G401 (cell line): ENCODE measurements at regions not wholly inside any gene's neighbourhood (a gene's known extent, or its start where the extent isn't known, plus 50 kb on each side); places are given as distances from the start of the nearest gene placed in this dataset.

Source experiments
- DNase-seq: peaks from one replicate; pipeline ENCODE4 v3.0.0-alpha.2; 2015; ENCODE audit warnings: low spot score
- in situ Hi-C: cut with HindIII; loops from 2 replicates; pipeline ENCODE4 v1.10.0; 2016; ENCODE audit warnings: low sequenced_read_pairs, mixed read lengths

GRCh38 chr12:22740656-22741355 lies 115.8 kb downstream of the ETNK1 start:
- no peak for DNase-seq
- in situ Hi-C loops, result no loop called here

DNA sequence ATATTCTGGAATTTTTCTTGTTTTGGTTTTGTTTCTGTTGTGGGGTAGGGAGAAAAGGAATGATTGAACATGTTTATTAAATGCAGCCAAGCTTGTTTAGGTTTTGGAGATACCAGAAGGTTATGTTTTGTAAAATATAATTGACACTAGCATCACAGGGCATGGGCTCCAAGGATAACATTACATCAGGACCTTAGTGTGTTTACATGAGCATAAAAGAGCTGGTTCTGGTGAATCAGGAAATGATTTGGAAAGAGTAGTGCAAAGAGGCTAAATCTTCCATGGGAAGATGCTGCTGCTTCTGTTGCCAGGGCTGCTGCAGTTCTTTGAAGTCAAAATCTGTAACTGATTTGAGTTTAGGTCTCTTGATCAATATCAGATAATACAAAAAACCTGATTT lies 118.7 kb downstream of the ETNK1 start:
- no peak for DNase-seq
- in situ Hi-C loops, result no loop called here

- DNase-seq, result no peak
- in situ Hi-C loops, result no loop called here
Measured at GRCh38 chr12:22744197-22744596, 119.2 kb downstream of the ETNK1 start.

DNA sequence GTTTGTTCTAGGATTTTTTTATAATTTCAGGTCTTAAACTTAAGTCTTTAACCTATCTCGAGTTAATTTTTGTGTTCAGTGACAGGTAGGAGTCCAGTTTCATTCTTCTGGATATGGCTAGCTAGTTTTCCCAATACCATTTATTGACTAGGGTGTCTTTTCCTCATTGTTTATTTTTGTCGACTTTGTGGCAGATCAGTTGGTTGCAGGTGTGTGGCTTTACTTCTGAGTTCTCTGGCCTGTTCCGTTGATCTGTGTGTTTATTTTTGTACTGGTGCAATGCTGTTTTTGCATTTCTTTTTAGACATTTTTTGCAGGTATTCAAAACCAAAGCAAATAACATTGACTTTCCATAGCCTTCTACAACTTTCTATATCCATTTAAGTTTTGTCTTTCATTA lies 121.7 kb downstream of the ETNK1 start:
- no peak for DNase-seq
- in situ Hi-C loops, result no loop called here

DNA sequence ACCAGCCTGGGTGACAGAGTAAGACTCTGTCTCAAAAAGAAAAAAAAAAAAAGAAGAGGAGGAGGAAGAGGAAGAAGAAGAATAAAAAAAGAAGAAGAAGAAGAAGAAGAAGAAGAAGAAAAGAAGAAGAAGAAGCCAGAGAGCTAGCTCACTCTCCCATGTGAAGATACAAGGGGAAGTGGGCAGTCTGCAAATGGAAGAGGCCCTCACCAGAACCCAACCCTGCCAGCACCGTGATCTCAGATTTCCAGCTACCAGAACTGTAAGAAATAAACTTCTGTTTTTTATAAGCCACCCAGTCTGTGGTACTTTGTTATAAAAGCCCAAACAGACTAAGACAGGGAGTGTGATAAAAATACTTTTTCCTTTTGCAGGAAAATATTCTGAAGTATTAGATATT lies 130.7 kb downstream of the ETNK1 start:
- in situ Hi-C loops, result no loop called here

DNA sequence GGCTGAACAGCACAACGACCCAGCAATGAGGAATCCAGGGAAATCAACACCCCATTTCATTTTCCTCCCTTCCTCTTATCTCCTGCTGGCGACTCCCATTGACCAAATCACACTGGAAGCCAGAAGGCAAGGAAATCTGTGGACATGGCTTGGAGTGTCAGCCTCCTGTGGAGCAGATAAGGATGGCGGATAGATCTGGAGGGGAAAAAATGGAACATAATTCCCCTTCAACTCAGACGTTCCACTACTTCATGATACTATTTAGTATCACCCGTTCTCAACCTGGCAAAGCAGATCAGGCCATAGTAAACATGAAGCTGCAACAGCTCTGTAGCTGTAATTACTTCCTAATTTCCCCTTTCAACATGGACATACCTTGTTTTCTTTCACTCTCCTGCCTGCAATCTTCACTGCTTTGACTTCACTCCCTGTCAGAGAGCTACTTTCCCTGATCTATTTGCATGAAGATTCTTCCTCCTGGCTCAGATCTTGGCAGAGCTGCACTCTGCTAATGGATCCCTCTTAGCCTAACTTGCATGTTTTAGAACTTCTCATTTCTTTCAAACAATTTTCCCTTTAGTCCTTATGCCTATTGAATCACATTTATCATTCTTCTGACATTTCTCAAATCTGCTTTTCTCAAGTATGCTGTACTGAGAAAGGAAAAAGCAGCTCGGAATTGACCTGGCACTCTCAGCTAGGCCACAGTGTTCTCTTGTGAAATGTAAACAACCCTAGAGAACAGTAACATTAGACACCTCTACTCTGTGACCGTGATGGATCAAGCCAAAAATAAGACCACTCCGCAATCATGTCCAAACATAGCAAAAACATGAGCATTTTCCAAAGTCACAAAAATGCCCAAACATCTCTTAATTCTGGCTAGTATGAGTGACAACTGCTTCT lies 135.1 kb downstream of the ETNK1 start:
- in situ Hi-C loops, result no loop called here
- DNase-seq, result no peak

More for the DNA sequence above, 130.7 kb downstream of the ETNK1 start:
- DNase-seq, result no peak

DNA sequence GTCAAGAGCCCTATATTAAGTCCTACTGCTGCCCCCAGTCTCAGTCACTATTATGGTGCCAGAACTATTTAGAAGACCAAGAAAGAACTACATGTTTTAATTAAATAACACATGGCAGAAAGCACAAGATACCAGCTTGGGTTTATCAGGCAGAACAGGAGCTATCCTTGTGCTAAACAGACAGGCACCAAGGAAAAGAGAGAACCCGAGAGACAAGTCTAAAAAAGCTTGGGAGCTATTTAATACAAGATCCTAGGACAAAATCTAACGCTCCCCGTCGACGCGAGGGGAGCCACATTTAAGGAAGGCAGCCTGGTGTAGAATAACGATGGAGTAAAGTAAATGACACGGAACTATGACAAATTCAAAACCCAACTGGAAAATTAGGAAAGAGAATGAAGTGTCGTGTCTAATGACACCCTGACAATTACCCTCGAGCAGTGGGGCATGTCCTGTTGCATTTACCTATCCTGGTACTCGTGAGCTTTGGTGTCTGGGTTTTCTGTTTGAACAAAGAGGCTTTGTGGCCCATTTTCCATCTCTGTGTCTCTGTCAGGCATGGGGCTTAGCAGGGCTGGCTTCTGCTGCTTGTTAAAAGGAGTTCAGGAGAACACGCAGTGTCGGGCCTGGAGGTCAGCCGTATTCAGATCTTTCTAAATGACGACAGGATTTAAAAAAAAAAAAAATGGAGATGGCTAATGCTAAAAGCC lies 140.6 kb downstream of the ETNK1 start:
- DNase-seq, result no peak
- in situ Hi-C loops, result no loop called here

DNA sequence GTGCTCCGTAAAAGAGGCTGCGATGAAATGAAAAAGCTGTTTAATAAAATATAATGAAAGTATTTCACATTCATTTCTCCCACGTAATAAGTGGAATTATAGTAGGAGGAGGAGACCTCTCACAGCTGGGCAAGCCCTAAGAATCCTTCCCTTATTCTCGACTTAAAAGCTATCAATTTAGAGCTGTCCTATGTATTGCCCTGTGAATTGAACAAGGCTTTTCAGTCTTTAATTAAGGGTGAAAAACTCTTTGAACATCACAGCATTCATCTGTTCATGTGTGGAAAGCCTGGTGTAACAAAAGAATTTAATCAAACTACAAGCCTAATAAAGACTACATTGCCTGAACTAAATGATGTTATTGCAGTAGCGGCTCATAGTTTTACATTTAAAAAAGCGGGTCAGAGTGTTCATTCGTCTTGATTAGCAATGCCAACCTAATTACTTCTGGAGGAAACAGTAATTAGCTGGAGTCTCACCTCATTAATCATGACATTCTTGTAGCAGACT lies 142.0 kb downstream of the ETNK1 start:
- in situ Hi-C loops, result no loop called here
- no peak for DNase-seq

DNA sequence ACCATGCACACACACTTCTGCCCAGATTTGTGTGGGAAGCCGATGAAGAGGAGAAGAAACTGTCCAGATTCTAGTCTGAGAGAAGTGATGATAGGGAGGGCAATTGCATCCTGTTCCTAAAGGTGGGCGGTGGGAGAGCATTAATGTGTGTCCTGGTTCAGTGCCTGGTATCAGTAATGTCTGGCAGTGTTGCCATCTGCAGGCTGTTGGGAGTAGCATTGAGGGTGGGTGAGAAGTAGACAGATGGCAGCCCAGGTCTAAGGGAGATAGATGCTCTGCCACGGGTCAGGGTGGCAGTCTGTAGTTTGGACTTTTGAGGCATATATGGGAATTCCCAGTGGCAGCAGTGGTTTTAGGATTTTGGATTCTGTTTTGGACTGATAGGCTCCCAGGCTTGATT lies 156.4 kb downstream of the ETNK1 start:
- DNase-seq, result no peak
- in situ Hi-C loops, result no loop called here

DNA sequence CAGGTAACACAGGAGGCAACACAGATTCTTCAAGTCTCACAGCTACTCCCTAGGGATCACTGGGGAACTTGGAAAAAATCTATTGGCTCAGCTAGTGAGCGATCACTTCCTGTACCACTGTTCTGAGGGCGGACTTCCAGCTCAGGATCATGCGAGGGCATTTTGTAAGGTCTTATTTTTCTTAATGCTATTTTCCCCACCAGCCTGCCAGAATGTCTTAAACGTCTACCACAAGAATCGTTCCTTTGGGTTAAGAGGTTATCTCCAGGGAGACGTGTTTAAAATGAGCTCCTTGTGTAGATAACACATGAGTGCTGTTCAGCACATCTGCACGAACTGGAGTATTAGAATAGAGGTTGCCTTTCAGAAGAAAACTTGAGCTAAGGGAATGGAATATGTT lies 162.6 kb downstream of the ETNK1 start:
- in situ Hi-C loops, result no loop called here
- DNase-seq, result no peak

DNA sequence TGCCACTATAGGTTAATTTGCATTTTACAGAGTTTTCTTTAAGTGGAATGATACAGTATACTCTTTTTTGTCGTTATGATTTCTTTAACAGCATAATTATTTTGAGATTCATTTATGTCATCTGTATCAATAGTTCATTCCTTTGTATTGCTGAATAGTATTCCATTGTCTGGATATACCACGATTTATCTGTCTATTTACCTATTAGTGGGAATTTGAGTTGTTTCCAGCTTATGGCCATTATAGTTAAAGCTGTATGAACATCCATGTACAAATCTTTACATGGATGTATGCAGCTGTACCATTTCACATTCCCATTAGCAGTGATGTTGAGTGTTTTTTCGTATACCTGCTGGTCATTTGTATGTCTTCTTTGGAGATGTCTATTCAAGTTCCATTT lies 163.9 kb downstream of the ETNK1 start:
- no peak for DNase-seq
- in situ Hi-C loops, result no loop called here

DNA sequence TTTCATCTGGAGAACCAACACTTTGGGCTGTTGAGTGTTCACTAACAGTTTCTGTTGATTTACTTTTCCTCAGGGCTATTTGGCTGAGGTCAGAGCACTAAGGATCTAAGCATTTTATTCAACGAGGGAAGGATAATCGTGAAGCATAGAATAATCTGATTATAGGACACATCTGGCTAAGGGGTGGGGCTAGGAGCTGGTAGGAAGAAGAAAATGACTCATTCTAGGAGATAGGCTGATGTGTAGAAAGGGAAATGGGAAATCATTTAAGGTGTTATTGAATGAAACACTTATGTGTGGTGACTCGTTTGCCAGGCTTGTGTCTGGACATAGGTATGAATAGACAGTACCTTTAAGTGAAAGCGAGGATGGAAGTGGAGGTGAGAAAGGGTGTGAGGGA lies 167.2 kb downstream of the ETNK1 start:
- DNase-seq, result no peak
- in situ Hi-C loops, result no loop called here

DNA sequence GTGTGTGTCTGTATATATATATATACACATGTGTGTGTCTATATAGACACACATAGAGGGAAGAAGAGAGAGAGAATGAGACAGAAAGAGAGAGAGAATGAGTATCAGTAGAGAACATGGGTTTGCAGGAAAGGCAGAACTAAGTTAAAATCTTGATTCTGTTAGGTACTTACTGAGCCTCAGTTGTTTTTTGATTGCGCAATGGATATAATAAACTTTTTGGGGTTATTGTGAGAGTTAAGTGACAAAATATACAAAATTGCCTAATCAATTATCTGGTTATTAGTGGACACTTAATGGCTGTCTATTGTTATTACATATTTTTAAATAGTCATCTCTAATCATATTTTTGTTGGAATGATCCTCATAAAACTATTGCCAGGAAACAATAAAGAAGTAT lies 169.0 kb downstream of the ETNK1 start:
- in situ Hi-C loops, result no loop called here
- no peak for DNase-seq

DNA sequence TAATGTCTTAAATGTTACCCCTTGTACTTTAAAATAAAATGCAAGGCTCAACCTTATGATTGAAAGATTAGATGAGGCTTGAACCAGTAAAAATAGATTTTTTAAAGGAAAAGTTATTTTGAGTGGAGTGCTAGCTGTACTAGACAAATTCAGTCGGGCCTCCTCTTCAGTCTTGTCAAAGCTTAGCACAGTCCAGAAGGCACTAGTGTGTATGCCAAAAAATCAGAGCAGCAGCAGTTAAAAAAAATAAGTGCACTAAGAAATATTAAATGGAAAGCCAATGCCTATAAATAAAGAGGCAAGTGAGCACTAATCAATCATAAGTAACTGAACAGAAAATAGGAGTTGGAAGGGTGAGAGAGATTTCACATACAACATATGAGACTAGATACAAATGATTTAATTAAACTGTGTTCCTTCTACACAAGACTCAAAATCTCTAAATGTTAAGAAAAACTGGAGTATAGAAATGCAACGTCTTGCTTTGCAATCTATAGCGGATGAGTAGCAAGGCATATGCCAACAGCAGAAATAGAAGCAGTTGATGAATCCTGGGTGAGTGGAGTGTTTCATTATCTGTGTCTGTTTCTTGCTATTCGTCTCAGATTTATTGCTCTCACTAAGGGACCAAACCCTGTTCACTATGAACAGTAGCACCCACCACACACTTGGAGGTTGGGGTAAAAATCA lies 172.1 kb downstream of the ETNK1 start:
- in situ Hi-C loops, result no loop called here
- DNase-seq, result no peak

- DNase-seq, result no peak
- in situ Hi-C loops, result no loop called here
Measured at GRCh38 chr12:22797701-22798100, 172.7 kb downstream of the ETNK1 start.

DNA sequence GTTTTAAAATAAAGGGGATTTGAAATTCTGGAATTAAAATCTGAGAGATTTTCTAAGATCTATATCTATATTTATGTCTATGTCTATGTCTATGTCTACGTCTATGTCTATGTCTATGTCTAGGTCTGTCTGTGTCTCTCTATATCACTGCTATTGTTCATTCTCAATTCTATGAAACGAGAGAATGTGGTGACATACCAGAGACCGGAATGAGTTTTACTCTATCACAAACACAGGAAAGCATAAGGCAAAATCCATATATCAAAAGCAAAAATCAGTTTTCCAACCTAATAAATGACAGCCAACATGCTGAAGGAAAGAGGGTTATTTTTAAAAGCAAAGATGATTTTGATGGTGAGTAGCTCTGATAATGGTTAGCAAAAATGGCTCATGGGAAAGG lies 173.1 kb downstream of the ETNK1 start:
- DNase-seq, result no peak
- in situ Hi-C loops, result no loop called here

DNA sequence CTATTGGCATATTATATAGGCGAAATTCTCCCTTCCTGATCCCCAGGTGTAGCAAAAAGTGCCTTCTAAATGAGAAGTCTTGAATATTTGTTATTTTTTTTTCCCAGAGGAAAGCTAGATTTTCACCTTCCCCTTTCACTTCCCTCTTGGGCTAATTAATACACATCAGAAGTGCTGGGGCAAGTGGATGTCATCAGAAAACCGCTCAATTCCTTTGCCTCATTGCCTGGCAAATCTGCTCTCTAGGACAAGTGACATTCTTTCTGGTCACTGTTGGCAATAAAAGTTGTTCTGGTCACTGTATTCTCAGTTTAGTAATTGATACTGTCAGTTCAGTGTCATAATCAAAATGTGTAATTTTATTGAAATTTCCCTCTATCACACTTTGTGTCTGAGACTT lies 174.5 kb downstream of the ETNK1 start:
- no peak for DNase-seq
- in situ Hi-C loops, result no loop called here

DNA sequence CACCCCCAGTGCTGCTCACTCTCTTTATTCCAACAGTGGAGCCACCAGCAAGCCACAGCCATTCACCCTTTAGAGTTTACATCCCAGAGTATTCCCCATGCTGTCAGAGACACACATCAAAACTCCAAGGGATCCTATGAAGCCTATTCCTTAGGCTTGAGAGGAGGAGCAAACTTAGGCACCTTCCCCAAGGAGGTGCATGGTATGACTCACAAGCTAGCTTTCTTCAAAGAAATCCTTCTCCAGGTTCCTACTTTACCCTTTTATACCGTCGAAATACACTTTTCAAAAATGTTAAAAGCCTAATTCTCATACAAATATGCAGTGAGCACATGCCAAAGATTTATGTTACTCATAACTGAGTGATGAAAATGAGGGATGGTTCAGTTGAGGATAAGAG lies 175.4 kb downstream of the ETNK1 start:
- in situ Hi-C loops, result no loop called here
- DNase-seq, result no peak

DNA sequence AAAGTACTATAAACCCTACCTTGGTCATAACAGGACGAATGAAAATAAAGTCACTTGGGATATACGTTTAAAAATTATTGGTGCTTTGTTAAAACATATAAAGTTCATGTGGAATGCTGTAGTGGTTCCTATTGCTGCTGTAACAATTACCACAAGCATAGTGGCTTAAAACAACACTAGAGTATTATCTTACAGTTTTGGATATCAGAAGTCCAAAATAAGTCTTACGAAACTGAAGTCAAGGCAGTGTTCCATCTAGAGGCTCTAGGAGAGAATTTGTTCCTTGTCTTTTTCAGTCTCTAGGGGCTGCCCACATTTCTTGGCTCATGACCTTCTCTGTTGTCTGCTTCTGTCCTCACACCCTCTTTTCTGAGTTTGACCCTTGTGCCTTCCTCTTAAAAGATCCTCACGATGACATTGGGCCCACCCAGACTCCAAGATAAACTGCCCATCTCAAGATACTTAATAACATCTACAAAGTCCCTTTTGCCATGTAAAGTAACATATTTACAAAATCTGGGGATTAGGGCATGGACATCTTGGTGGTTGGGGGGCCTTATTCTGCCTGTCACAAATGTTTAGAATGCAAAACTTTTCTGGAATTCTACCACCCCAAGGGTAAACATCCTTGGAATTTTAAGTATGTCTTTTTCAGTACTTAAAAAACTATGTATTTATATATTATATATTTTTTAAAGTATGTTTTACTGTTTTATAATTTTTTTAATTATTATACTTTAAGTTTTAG lies 178.1 kb downstream of the ETNK1 start:
- in situ Hi-C loops, result no loop called here
- DNase-seq, result no peak
